OCI-LY7 (cell line): ENCODE measurements at regions not wholly inside any gene's neighbourhood (a gene's known extent, or its start where the extent isn't known, plus 50 kb on each side); places are given as distances from the start of the nearest gene placed in this dataset.

ENCODE experiments used
- BruUV-seq: library from RNA; stranded (reverse); fragments of 400-500 nt; replicated peaks from 2 replicates; lab custom pipeline; 2021; lab: Mats Ljungman, UMichigan
- CTCF ChIA-PET: fragments of 300-600 bp; sonication (Branson Sonifier 250); formaldehyde crosslinking; loops from one replicate; lab custom pipeline; 2022; ENCODE audit warnings: antibody characterized with exemption; ENCODE audit not compliant: unreplicated experiment; lab: Charles Lee
- POLR2A ChIA-PET: fragments of 300-600 bp; sonication (Branson Sonifier 250); formaldehyde crosslinking; loops from one replicate; lab custom pipeline; 2022; ENCODE audit warnings: antibody characterized with exemption; lab: Charles Lee
- DNase-seq: peaks from one replicate; pipeline ENCODE4 v3.0.0-alpha.2; 2015; ENCODE audit warnings: low spot score
- H2AFZ ChIP-seq: fragments of 200-600 bp; sonication (generic), shearing (Covaris generic); 2 replicates; pipeline ENCODE4 v1.6.1; 2014; ENCODE audit warnings: mild to moderate bottlenecking, antibody characterized with exemption, low read length, moderate library complexity
- H3K27ac ChIP-seq: fragments of 200-600 bp; sonication (generic); 2 replicates; pipeline ENCODE4 v1.5.1; 2014; ENCODE audit warnings: mixed run types, low read depth, mild to moderate bottlenecking, moderate library complexity, low read length, inconsistent platforms; ENCODE audit not compliant: poor library complexity, severe bottlenecking
- H3K36me3 ChIP-seq: fragments of 200-600 bp; sonication (generic); 2 replicates; pipeline ENCODE4 v1.6.1; 2014; ENCODE audit warnings: mild to moderate bottlenecking, antibody characterized with exemption, low read length, moderate library complexity, mixed read lengths; ENCODE audit not compliant: insufficient read depth
- H3K4me1 ChIP-seq: fragments of 200-600 bp; sonication (generic); 2 replicates; pipeline ENCODE4 v1.5.1; 2014; ENCODE audit warnings: mild to moderate bottlenecking, low read length; ENCODE audit not compliant: insufficient read depth, poor library complexity, severe bottlenecking
- H3K4me2 ChIP-seq: fragments of 200-600 bp; sonication (generic); 2 replicates; pipeline ENCODE4 v1.6.1; 2014; ENCODE audit warnings: mild to moderate bottlenecking, low read length
- H3K4me3 ChIP-seq: fragments of 200-600 bp; sonication (generic); 2 replicates; pipeline ENCODE4 v1.5.1; 2014; ENCODE audit warnings: mild to moderate bottlenecking, low read depth, low read length; ENCODE audit not compliant: poor library complexity, severe bottlenecking
- H3K79me2 ChIP-seq: fragments of 200-600 bp; sonication (generic); 2 replicates; pipeline ENCODE4 v1.6.1; 2016; ENCODE audit warnings: low read depth, mild to moderate bottlenecking, low read length, moderate library complexity, mixed read lengths; ENCODE audit not compliant: insufficient read depth
- H3K9me2 ChIP-seq: fragments of 200-600 bp; sonication (generic); 2 replicates; pipeline ENCODE4 v1.6.1; 2016; ENCODE audit warnings: mild to moderate bottlenecking, low read length, mixed read lengths; ENCODE audit not compliant: insufficient read depth
- H3K9me3 ChIP-seq: fragments of 200-600 bp; sonication (generic); 2 replicates; pipeline ENCODE4 v1.6.1; 2014; ENCODE audit warnings: mild to moderate bottlenecking, mixed run types, low read length, mixed read lengths
- H4K20me1 ChIP-seq: fragments of 200-600 bp; sonication (generic); 2 replicates; pipeline ENCODE4 v1.6.1; 2014; ENCODE audit warnings: mild to moderate bottlenecking, antibody characterized with exemption, low read length, moderate library complexity, mixed read lengths; ENCODE audit not compliant: insufficient read depth
- CTCF ChIP-seq: fragments of 200-600 bp; sonication (generic); conservative IDR thresholded peaks from 2 replicates; pipeline ENCODE4 v1.5.1; 2014; ENCODE audit warnings: mild to moderate bottlenecking, antibody characterized with exemption, low read length, moderate library complexity, mixed read lengths
- EZH2phosphoT487 ChIP-seq: fragments of 200-600 bp; sonication (generic); IDR thresholded peaks from 2 replicates; pipeline ENCODE4 v1.6.1; 2018; ENCODE audit warnings: low read depth, borderline replicate concordance, mild to moderate bottlenecking, mixed run types, antibody characterized with exemption, low read length, moderate library complexity, mixed read lengths
- intact Hi-C: fragments of 100-400 bp; cut with micrococcal nuclease; formaldehyde crosslinking; loops from one replicate; pipeline ENCODE4 v1.10.0; 2022; ENCODE audit not compliant: unreplicated experiment

GRCh38 chr6:114514170-114514569, 171.3 kb upstream of the HS3ST5 start:
- no peaks in the 10 kb centered on the region for H3K79me2 ChIP-seq
- H3K27ac ChIP-seq, result no peak overlapping the region
- DNase-seq, result no peak
- H3K4me1 ChIP-seq, result no peaks in the 10 kb centered on the region
- no peaks in the 10 kb centered on the region for H4K20me1 ChIP-seq
- H3K4me2 ChIP-seq, result no peak overlapping the region
- H3K9me3 ChIP-seq, result no peaks in the 10 kb centered on the region
- BruUV-seq, result no TSS peak
- H2AFZ ChIP-seq, result no peak overlapping the region
- no peaks in the 10 kb centered on the region for H3K36me3 ChIP-seq
- TF ChIP-seq CTCF, result no peak
- no peak for TF ChIP-seq EZH2phosphoT487
- intact Hi-C loops, result no loop called here
- CTCF ChIA-PET, result no interaction called here
- no peaks in the 10 kb centered on the region for H3K9me2 ChIP-seq
- H3K4me3 ChIP-seq, result no peak overlapping the region
- POLR2A ChIA-PET, result no interaction called here

- Histone ChIP-seq H3K4me3 (no peak overlapping the region), H3K9me2 (no peaks in the 10 kb centered on the region), H4K20me1 (no peaks in the 10 kb centered on the region), H3K79me2 (no peaks in the 10 kb centered on the region), H3K36me3 (no peaks in the 10 kb centered on the region), H3K27ac (no peak overlapping the region), H3K9me3 (no peaks in the 10 kb centered on the region), H3K4me1 (no peaks in the 10 kb centered on the region), H2AFZ (no peak overlapping the region), H3K4me2 (no peak overlapping the region)
- no peak for TF ChIP-seq CTCF
- TF ChIP-seq EZH2phosphoT487, result no peak
- intact Hi-C loops, result no loop called here
- POLR2A ChIA-PET, result interaction anchor here (1.2 kb wide), 1 partner anchor 13 kb away, joined by 4 read pairs; no protein-coding TSS in a partner anchor
- BruUV-seq, result no TSS peak
- CTCF ChIA-PET, result no interaction called here
- no peak for DNase-seq
Observed at GRCh38 chr6:114471450-114471849, 128.6 kb upstream of the HS3ST5 start.

DNA sequence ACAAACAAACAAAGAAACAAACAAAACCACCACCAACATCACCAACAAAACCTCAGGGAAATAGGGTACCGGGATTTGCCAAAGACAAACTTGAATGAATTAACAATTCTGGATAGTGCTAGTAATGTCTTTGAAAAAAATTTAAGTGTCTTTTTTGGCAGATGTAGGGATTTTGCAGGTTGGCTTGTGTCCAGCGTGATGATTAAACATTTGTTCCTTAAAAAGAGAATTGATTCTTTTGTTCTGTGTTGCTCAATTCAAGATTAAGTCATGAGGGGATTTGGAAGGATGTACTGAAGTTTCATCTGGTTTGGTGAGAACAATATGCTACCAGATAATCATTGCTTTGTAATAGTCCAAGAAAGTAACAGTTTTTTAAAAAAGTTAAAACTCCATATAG, 125.1 kb upstream of the HS3ST5 start:
- no TSS peak for BruUV-seq
- H2AFZ ChIP-seq, result no peak overlapping the region
- H3K4me2 ChIP-seq, result no peak overlapping the region
- no peaks in the 10 kb centered on the region for H3K9me2 ChIP-seq
- no peaks in the 10 kb centered on the region for H3K4me1 ChIP-seq
- no peaks in the 10 kb centered on the region for H3K9me3 ChIP-seq
- intact Hi-C loops, result no loop called here
- H3K36me3 ChIP-seq, result no peaks in the 10 kb centered on the region
- TF ChIP-seq EZH2phosphoT487, result no peak
- TF ChIP-seq CTCF, result no peak
- CTCF ChIA-PET, result no interaction called here
- no peak overlapping the region for H3K4me3 ChIP-seq
- DNase-seq, result no peak
- POLR2A ChIA-PET, result interaction anchor here (0.6 kb wide), 1 partner anchor 8 kb away, joined by 4 read pairs; no protein-coding TSS in a partner anchor
- H3K79me2 ChIP-seq, result no peaks in the 10 kb centered on the region
- H3K27ac ChIP-seq, result no peak overlapping the region
- H4K20me1 ChIP-seq, result no peaks in the 10 kb centered on the region
